H9 (cell line): ENCODE measurements at regions not wholly inside any gene's neighbourhood (a gene's known extent, or its start where the extent isn't known, plus 50 kb on each side); places are given as distances from the start of the nearest gene placed in this dataset.

ENCODE experiments used
- DNase-seq: peaks from one replicate; pipeline ENCODE4 v3.0.0-alpha.2; 2017
- H2AFZ ChIP-seq: one replicate; pipeline ENCODE4 v1.6.1; 2013; ENCODE audit warnings: mild to moderate bottlenecking, low read length, control low read depth, moderate library complexity
- H2AK5ac ChIP-seq: 2 replicates; pipeline ENCODE4 v1.6.1; 2013; ENCODE audit warnings: low read length, control low read depth, mixed read lengths; ENCODE audit not compliant: insufficient read length
- H2BK120ac ChIP-seq: one replicate; pipeline ENCODE4 v1.6.1; 2013; ENCODE audit warnings: low read depth, mild to moderate bottlenecking, low read length, control low read depth, inconsistent platforms; ENCODE audit not compliant: poor library complexity, severe bottlenecking
- H2BK12ac ChIP-seq: 2 replicates; pipeline ENCODE4 v1.6.1; 2013; ENCODE audit warnings: low read length, control low read depth, mixed read lengths, low read depth; ENCODE audit not compliant: insufficient read length
- H2BK15ac ChIP-seq: 2 replicates; pipeline ENCODE4 v1.6.1; 2013; ENCODE audit warnings: low read depth, low read length, control low read depth
- H2BK20ac ChIP-seq: one replicate; pipeline ENCODE4 v1.6.1; 2013; ENCODE audit warnings: low read depth, mild to moderate bottlenecking, low read length, control low read depth, inconsistent platforms; ENCODE audit not compliant: poor library complexity, severe bottlenecking
- H2BK5ac ChIP-seq: 2 replicates; pipeline ENCODE4 v1.6.1; 2013; ENCODE audit warnings: low read length, control low read depth, mixed read lengths; ENCODE audit not compliant: insufficient read length
- H3K14ac ChIP-seq: 2 replicates; pipeline ENCODE4 v1.6.1; 2013; ENCODE audit warnings: low read length, control low read depth; ENCODE audit not compliant: insufficient read depth
- H3K18ac ChIP-seq: 2 replicates; pipeline ENCODE4 v1.6.1; 2013; ENCODE audit warnings: low read depth, mild to moderate bottlenecking, mixed read lengths, low read length, control low read depth; ENCODE audit not compliant: insufficient read length
- H3K23ac ChIP-seq: 2 replicates; pipeline ENCODE4 v1.6.1; 2013; ENCODE audit warnings: low read length, control low read depth, mixed read lengths, low read depth; ENCODE audit not compliant: insufficient read length
- H3K23me2 ChIP-seq: 2 replicates; pipeline ENCODE4 v1.6.1; 2013; ENCODE audit warnings: low read depth, mild to moderate bottlenecking, mixed read lengths, low read length, control low read depth; ENCODE audit not compliant: insufficient read length, poor library complexity, severe bottlenecking
- H3K27ac ChIP-seq: 2 replicates; pipeline ENCODE4 v1.5.1; 2013; ENCODE audit warnings: low read length, control low read depth, mixed read lengths, low read depth; ENCODE audit not compliant: insufficient read length
- H3K27me3 ChIP-seq: 2 replicates; pipeline ENCODE4 v1.6.1; 2013; ENCODE audit warnings: low read length, control low read depth, inconsistent platforms; ENCODE audit not compliant: insufficient read depth
- H3K4ac ChIP-seq: 2 replicates; pipeline ENCODE4 v1.6.1; 2013; ENCODE audit warnings: low read depth, mild to moderate bottlenecking, control low read depth, inconsistent platforms, low read length, moderate library complexity
- H3K4me1 ChIP-seq: 2 replicates; pipeline ENCODE4 v1.6.1; 2013; ENCODE audit warnings: low read length, control low read depth, inconsistent platforms; ENCODE audit not compliant: insufficient read depth
- H3K4me2 ChIP-seq: 2 replicates; pipeline ENCODE4 v1.6.1; 2013; ENCODE audit warnings: low read length, control low read depth, mixed read lengths; ENCODE audit not compliant: insufficient read length, insufficient read depth
- H3K56ac ChIP-seq: 2 replicates; pipeline ENCODE4 v1.6.1; 2013; ENCODE audit warnings: low read depth, mild to moderate bottlenecking, mixed read lengths, low read length, control low read depth; ENCODE audit not compliant: insufficient read length
- H3K79me1 ChIP-seq: 2 replicates; pipeline ENCODE4 v1.6.1; 2013; ENCODE audit warnings: low read depth, mild to moderate bottlenecking, moderate library complexity, low read length, control low read depth, inconsistent platforms; ENCODE audit not compliant: insufficient read depth, poor library complexity, severe bottlenecking
- H3K79me2 ChIP-seq: 2 replicates; pipeline ENCODE4 v1.6.1; 2013; ENCODE audit warnings: low read length, control low read depth, inconsistent platforms; ENCODE audit not compliant: insufficient read depth
- H3K9ac ChIP-seq: 2 replicates; pipeline ENCODE4 v1.6.1; 2013; ENCODE audit warnings: low read length, control low read depth, mixed read lengths; ENCODE audit not compliant: insufficient read length; ENCODE audit errors: extremely low read depth
- H3K9me3 ChIP-seq: one replicate; pipeline ENCODE4 v1.6.1; 2013; ENCODE audit warnings: low read depth, low read length, inconsistent platforms; ENCODE audit not compliant: control insufficient read depth
- H3T11ph ChIP-seq: one replicate; pipeline ENCODE4 v1.6.1; 2013; ENCODE audit warnings: mild to moderate bottlenecking, low read length, control low read depth, inconsistent platforms
- H4K20me1 ChIP-seq: one replicate; pipeline ENCODE4 v1.6.1; 2013; ENCODE audit not compliant: control insufficient read depth, insufficient read length, insufficient read depth
- H4K5ac ChIP-seq: 2 replicates; pipeline ENCODE4 v1.6.1; 2013; ENCODE audit warnings: low read depth, mild to moderate bottlenecking, mixed read lengths, low read length, control low read depth; ENCODE audit not compliant: insufficient read length
- H4K8ac ChIP-seq: replicated peaks from 2 replicates; pipeline ENCODE4 v1.6.1; 2013; ENCODE audit warnings: low read length, control low read depth, mixed read lengths, low read depth; ENCODE audit not compliant: insufficient read length
- H4K91ac ChIP-seq: 2 replicates; pipeline ENCODE4 v1.6.1; 2013; ENCODE audit warnings: low read depth, mild to moderate bottlenecking, moderate library complexity, mixed read lengths, low read length, control low read depth; ENCODE audit not compliant: insufficient read length
- H3K27ac Mint-ChIP-seq, 3 experiments: 2 replicates in 2 of 3; 3 replicates in 1 of 3; pipeline ENCODE4 v1.8.0; 2020 to 2021; ENCODE audit warnings: mixed read lengths in 3 of 3, mild to moderate bottlenecking in 1 of 3, moderate library complexity in 1 of 3
- H3K27me3 Mint-ChIP-seq: 2 replicates; pipeline ENCODE4 v1.8.0; 2021; ENCODE audit warnings: low read depth, mild to moderate bottlenecking, moderate library complexity, mixed read lengths
- H3K36me3 Mint-ChIP-seq, 3 experiments: 2 replicates in 2 of 3; 3 replicates in 1 of 3; pipeline ENCODE4 v1.8.0; 2020 to 2021; ENCODE audit warnings: low read depth in 3 of 3, mixed read lengths in 3 of 3; ENCODE audit not compliant: insufficient read depth in 1 of 3
- H3K4me1 Mint-ChIP-seq, 2 experiments: 2 replicates each; pipeline ENCODE4 v1.8.0; 2020; ENCODE audit warnings: mixed read lengths in 2 of 2
- H3K4me3 Mint-ChIP-seq, 2 experiments: 2 replicates in 1 of 2; 3 replicates in 1 of 2; pipeline ENCODE4 v1.8.0; 2020 to 2021; ENCODE audit warnings: mild to moderate bottlenecking in 2 of 2, mixed read lengths in 2 of 2, moderate library complexity in 1 of 2
- H3K9me3 Mint-ChIP-seq, 2 experiments: 2 replicates in 1 of 2; 3 replicates in 1 of 2; pipeline ENCODE4 v1.8.0; 2020; ENCODE audit warnings: mild to moderate bottlenecking in 2 of 2, mixed read lengths in 2 of 2, moderate library complexity in 1 of 2
- CTCF ChIP-seq: fragments of 200-600 bp; sonication (generic); conservative IDR thresholded peaks from 3 replicates; pipeline ENCODE4 v1.8.0; 2021; ENCODE audit warnings: antibody characterized with exemption, mild to moderate bottlenecking
- WGBS: extraction: QIAGEN DNeasy Blood & Tissue Kit; methylation state at CpG from one replicate; pipeline ENCODE4 v1.1.7; 2013; ENCODE audit warnings: missing lambda C conversion rate, low lambda C conversion rate, mixed read lengths; ENCODE audit not compliant: insufficient read length; ENCODE audit errors: extremely low coverage; 5-methylcytosine and 5-hydroxymethylcytosine counted together

- Histone ChIP-seq H2BK20ac (no peak overlapping the region), H2AK5ac (no peak overlapping the region), H3K23ac (no peak overlapping the region), H4K91ac (no peak overlapping the region), H3T11ph (no peak overlapping the region), H3K4me1 (no peaks in the 10 kb centered on the region), H3K14ac (no peak overlapping the region), H4K8ac (no peak overlapping the region), H3K4me2 (no peak overlapping the region), H3K27me3 (no peaks in the 10 kb centered on the region), H3K79me1 (no peaks in the 10 kb centered on the region), H2BK5ac (no peak overlapping the region), H2BK15ac (no peak overlapping the region), H2BK120ac (no peak overlapping the region), H4K5ac (no peak overlapping the region), H3K56ac (no peak overlapping the region), H3K9me3 (no peaks in the 10 kb centered on the region), H4K20me1 (no peaks in the 10 kb centered on the region), H3K4ac (no peak overlapping the region), H3K79me2 (no peaks in the 10 kb centered on the region), H3K23me2 (no peaks in the 10 kb centered on the region), H2AFZ (no peak overlapping the region), H3K27ac (no peak overlapping the region), H3K18ac (no peak overlapping the region), H2BK12ac (no peak overlapping the region), H3K9ac (no peak overlapping the region)
- no peaks in the 10 kb centered on the region for H3K4me1 Mint-ChIP-seq
- H3K36me3 Mint-ChIP-seq, result no peaks in the 10 kb centered on the region; a peak in 1 of 7 replicates
- H3K27ac Mint-ChIP-seq, result no peak overlapping the region
- no CpG with 5 or more reads among the region's 2 CpGs for WGBS
- DNase-seq, result no peak
- H3K4me3 Mint-ChIP-seq, result no peak overlapping the region
- no peaks in the 10 kb centered on the region for H3K27me3 Mint-ChIP-seq
- H3K9me3 Mint-ChIP-seq, result no peaks in the 10 kb centered on the region
- no peak for TF ChIP-seq CTCF
Measured at GRCh38 chr13:69300131-69300530, 807.5 kb upstream of the ATXN8OS start.
